DOHH2 (cell line): ENCODE measurements at regions not wholly inside any gene's neighbourhood (a gene's known extent, or its start where the extent isn't known, plus 50 kb on each side); places are given as distances from the start of the nearest gene placed in this dataset.

ENCODE experiments used
- CTCF ChIP-seq: fragments of 200-600 bp; sonication (generic); IDR thresholded peaks from one replicate; pipeline ENCODE4 v1.5.1; 2014; ENCODE audit warnings: antibody characterized with exemption, mild to moderate bottlenecking, low read depth, low read length; ENCODE audit not compliant: poor library complexity, severe bottlenecking
- EZH2phosphoT487 ChIP-seq: fragments of 200-600 bp; sonication (generic); IDR thresholded peaks from 2 replicates; pipeline ENCODE4 v1.6.1; 2017; ENCODE audit warnings: borderline replicate concordance, mild to moderate bottlenecking, antibody characterized with exemption, low read length, moderate library complexity, mixed read lengths

- TF ChIP-seq CTCF: no peak
- no peak for TF ChIP-seq EZH2phosphoT487
Measured at GRCh38 chr12:116508145-116509121, 50.7 kb upstream of the MAP1LC3B2 start.
